Large intestine (tissue), 3 donors: ENCODE measurements at regions not wholly inside any gene's neighbourhood (a gene's known extent, or its start where the extent isn't known, plus 50 kb on each side); places are given as distances from the start of the nearest gene placed in this dataset.

ENCODE experiments used
- DNase-seq, 2 donors: peaks; one replicate each; pipeline versions ENCODE4 v3.0.0 to v3.0.0-alpha.2; 2013
- H3K27ac ChIP-seq: one replicate; pipeline ENCODE4 v1.5.1; 2013; ENCODE audit warnings: low read length
- H3K27me3 ChIP-seq: 2 replicates; pipeline ENCODE4 v1.6.1; 2013; ENCODE audit warnings: low read length; ENCODE audit not compliant: control insufficient read depth, insufficient read depth
- H3K36me3 ChIP-seq: 2 replicates; pipeline ENCODE4 v1.6.1; 2013; ENCODE audit warnings: low read length; ENCODE audit not compliant: control insufficient read depth, insufficient read depth
- H3K4me1 ChIP-seq: one replicate; pipeline ENCODE4 v1.6.1; 2013; ENCODE audit warnings: low read length; ENCODE audit not compliant: control insufficient read depth, insufficient read depth
- H3K4me3 ChIP-seq: one replicate; pipeline ENCODE4 v1.5.1; 2013; ENCODE audit warnings: low read length
- H3K9me3 ChIP-seq: one replicate; pipeline ENCODE4 v1.6.1; 2013; ENCODE audit warnings: mild to moderate bottlenecking, low read depth, low read length, moderate library complexity; ENCODE audit not compliant: control insufficient read depth
- WGBS: methylation state at CpG from one replicate; pipeline ENCODE4 v1.1.5; 2013; ENCODE audit warnings: low lambda C conversion rate; ENCODE audit not compliant: insufficient coverage; 5-methylcytosine and 5-hydroxymethylcytosine counted together

DNA sequence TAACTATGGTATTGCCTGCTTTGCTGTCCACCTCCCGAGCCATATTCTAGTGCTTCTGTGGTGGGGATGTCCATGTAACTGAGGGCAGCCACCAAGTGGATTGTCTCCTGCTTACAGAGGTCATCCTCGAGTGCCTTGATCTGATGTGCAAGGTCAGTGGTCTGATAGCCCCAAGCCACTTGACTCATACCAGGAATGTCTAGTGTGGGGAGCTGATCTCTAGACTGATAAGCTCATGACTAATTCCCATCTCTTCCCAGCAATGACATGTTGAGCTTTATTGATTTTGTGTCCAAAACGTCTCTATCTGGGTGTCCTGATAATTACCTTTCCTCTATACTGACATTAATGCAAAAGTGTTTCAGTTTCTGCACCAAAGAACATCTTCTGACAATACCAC, 168.4 kb upstream of the WDR1 start:
- no peaks in the 10 kb centered on the region for H3K9me3 ChIP-seq
- no CpG with 5 or more reads among the region's 3 CpGs for WGBS
- no peaks in the 10 kb centered on the region for H3K4me1 ChIP-seq
- no peaks in the 10 kb centered on the region for H3K36me3 ChIP-seq
- H3K27me3 ChIP-seq: no peaks in the 10 kb centered on the region
- DNase-seq: no peak
- no peak overlapping the region for H3K27ac ChIP-seq
- H3K4me3 ChIP-seq: no peak overlapping the region

DNA sequence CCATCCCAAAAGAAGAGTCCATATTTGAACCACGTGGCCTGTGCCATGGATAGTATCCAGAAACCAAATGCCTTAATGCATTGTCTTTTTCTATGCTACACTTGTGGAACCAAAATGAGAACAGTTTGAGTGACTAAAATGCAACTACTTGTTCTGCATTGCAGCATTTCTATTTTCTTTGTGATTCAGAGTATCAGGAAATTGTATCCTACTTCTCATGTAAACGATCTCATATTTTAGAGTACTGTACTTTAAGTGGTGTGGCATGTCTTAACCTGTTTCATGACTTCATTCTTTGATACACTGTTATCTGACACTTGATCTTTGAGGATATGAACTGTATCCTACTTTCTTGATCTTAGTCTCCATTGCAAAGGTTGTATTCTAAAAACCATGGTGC, 167.2 kb upstream of the WDR1 start:
- H3K9me3 ChIP-seq: no peaks in the 10 kb centered on the region
- H3K27me3 ChIP-seq: no peaks in the 10 kb centered on the region
- H3K4me1 ChIP-seq: no peaks in the 10 kb centered on the region
- WGBS: 83% methylated on average over 1 of the region's 2 CpGs
- DNase-seq: no peak
- H3K4me3 ChIP-seq: no peak overlapping the region
- no peak overlapping the region for H3K27ac ChIP-seq
- H3K36me3 ChIP-seq: no peaks in the 10 kb centered on the region

DNA sequence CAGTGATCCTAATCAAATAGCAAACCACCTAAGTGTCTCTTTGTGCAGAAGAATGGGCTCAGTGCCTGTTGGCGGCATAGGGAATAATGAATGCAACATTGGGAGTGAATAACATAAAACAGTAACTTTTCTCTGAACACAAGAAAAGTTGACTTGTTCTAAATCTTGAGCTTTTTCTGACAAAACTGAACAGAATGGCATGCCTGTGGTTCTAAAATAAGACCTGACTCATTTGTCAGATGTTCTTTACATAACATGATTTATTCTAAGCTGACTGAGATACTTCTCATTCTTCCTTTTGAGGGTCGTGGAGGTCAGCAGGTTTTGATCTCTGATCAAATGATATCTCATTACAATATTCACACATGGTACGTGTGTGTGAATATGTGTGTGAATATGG, 165.4 kb upstream of the WDR1 start:
- Histone ChIP-seq H3K4me1 (no peaks in the 10 kb centered on the region), H3K4me3 (no peak overlapping the region), H3K27me3 (no peaks in the 10 kb centered on the region), H3K27ac (no peak overlapping the region), H3K9me3 (no peaks in the 10 kb centered on the region), H3K36me3 (no peaks in the 10 kb centered on the region)
- no peak for DNase-seq
- WGBS: no CpG with 5 or more reads among the region's 3 CpGs

DNA sequence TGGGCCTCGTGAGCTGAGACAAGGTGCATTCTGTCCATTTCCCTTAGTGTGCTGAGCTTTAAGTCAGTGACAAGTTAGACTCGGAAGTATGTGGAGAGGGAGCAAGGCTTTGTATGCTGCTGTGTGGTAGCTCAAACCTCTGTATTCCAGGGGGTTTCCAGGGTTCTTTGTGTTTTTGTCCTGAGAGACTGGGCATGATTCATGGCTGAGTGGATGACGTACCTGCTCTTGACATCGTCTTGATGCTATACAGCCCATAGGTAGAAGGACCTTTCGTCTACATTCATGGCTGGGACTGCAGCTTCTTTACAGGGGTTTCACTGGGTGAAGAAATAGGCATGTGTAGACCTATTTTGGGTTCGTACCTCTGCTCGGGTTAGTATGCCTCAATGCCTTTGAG, 162.7 kb upstream of the WDR1 start:
- H3K27me3 ChIP-seq: no peaks in the 10 kb centered on the region
- no CpG with 5 or more reads among the region's 7 CpGs for WGBS
- H3K9me3 ChIP-seq: no peaks in the 10 kb centered on the region
- H3K27ac ChIP-seq: no peak overlapping the region
- no peak for DNase-seq
- H3K4me3 ChIP-seq: no peak overlapping the region
- H3K4me1 ChIP-seq: no peaks in the 10 kb centered on the region
- no peaks in the 10 kb centered on the region for H3K36me3 ChIP-seq

DNA sequence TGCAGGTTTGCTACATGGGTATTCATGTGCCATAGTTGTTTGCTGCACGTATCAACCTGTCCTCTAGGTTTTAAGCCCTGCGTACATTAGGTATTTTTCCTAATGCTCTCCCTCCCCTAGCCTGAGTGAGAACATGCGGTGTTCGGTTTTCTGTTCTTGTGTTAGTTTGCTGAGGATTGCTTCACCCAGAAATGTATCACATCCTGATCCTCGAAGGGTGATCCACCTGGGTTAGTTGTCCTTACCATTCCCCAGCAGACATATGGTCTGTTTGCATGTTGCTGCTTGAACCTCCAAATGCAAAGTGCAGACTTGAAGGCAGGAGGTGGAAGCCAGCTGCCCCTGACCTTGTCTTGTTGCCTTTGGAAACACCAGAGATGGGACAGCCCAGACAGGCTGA, 161.5 kb upstream of the WDR1 start:
- Histone ChIP-seq H3K4me3 (no peak overlapping the region), H3K4me1 (no peaks in the 10 kb centered on the region), H3K36me3 (no peaks in the 10 kb centered on the region), H3K27me3 (no peaks in the 10 kb centered on the region), H3K9me3 (no peaks in the 10 kb centered on the region), H3K27ac (no peak overlapping the region)
- WGBS: no CpG with 5 or more reads among the region's 5 CpGs
- no peak for DNase-seq

DNA sequence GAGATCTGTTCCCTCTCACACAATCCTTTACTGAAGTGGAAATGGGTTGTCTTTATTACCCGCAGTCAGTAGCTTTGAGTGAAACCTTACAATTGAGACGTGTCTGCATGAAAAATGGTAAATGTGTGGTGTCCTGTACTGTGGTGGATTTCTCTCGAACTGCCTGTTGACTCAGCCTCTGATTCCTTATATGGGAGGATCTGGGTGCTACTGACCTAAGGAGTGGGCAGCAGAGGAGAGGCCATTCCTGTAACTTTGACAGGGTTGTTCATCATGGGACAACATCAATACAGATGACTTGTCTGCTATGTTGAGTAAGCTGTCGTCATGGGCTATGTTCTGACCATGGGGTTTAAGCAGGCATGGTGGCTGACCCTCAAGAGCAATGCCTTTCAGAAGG, 159.6 kb upstream of the WDR1 start:
- Histone ChIP-seq H3K27ac (no peak overlapping the region), H3K4me1 (no peaks in the 10 kb centered on the region), H3K36me3 (no peaks in the 10 kb centered on the region), H3K27me3 (no peaks in the 10 kb centered on the region), H3K4me3 (no peak overlapping the region), H3K9me3 (no peaks in the 10 kb centered on the region)
- no peak for DNase-seq
- no CpG with 5 or more reads among the region's 4 CpGs for WGBS

DNA sequence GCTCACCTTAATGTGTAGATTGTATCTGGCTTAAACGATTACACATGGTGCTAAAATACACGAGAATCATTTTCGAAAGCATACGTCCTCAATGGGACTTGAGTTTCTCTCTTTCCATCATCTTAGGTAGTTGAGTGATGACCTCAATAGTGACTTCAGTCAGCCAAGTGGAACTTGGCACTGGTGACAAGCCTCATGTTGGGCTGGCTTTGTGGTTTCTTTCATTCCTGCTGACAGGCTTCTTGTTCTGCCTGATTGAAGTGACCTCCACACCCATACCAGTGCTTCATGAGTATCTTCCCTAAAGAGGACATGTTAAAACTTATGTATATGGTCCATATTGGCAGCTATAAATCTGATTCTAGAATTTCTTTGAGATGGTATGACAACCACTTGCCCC, 159.1 kb upstream of the WDR1 start:
- no peak overlapping the region for H3K27ac ChIP-seq
- WGBS: 100% methylated on average over 3 of the region's 4 CpGs
- H3K27me3 ChIP-seq: no peaks in the 10 kb centered on the region
- H3K4me3 ChIP-seq: no peak overlapping the region
- H3K4me1 ChIP-seq: no peaks in the 10 kb centered on the region
- no peak for DNase-seq
- H3K36me3 ChIP-seq: no peaks in the 10 kb centered on the region
- no peaks in the 10 kb centered on the region for H3K9me3 ChIP-seq

DNA sequence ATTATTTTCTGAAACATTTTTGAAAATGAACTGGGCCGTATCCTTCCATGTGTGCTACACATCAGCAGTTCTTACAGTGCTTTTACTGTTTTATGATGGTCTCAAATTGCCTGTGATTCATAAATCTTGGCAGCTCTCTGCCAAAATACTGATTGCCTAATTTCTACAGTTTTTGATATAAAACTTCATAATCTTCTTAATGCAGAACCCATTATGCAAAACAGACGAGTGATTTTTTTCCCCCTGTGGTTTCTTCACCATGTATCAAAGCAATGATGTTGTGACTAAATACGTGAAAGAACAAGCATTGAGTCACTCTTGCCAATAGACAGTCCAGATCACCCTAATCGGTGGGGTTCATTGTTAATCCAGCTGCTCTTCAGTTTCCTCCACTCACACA, 156.4 kb upstream of the WDR1 start:
- no peaks in the 10 kb centered on the region for H3K4me1 ChIP-seq
- no peaks in the 10 kb centered on the region for H3K36me3 ChIP-seq
- H3K27me3 ChIP-seq: no peaks in the 10 kb centered on the region
- H3K27ac ChIP-seq: no peak overlapping the region
- WGBS: 100% methylated on average over 1 of the region's 4 CpGs
- no peak overlapping the region for H3K4me3 ChIP-seq
- no peak for DNase-seq
- no peaks in the 10 kb centered on the region for H3K9me3 ChIP-seq

DNA sequence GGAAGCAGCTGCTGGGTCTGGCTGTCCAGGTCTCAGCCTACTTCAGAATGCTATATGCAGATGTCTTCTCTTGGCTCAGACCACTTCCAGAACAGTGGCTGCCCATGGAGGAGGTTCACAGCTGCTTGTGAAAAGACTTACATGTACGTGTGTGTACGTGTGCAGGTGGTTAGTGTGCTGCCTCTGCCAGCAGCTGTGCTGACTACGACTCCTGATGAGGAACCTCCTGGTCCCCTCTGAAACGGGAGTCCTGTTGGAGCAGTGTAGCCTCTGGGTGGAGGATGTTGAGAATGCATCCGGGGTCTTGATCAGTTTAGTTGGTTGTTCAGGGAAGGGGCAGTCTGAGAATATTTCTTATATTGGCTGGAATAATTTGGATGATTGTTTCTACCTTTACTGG, 155.9 kb upstream of the WDR1 start:
- H3K27ac ChIP-seq: no peak overlapping the region
- no peaks in the 10 kb centered on the region for H3K4me1 ChIP-seq
- H3K27me3 ChIP-seq: no peaks in the 10 kb centered on the region
- DNase-seq: no peak
- no CpG with 5 or more reads among the region's 5 CpGs for WGBS
- H3K36me3 ChIP-seq: no peaks in the 10 kb centered on the region
- no peaks in the 10 kb centered on the region for H3K9me3 ChIP-seq
- H3K4me3 ChIP-seq: no peak overlapping the region

DNA sequence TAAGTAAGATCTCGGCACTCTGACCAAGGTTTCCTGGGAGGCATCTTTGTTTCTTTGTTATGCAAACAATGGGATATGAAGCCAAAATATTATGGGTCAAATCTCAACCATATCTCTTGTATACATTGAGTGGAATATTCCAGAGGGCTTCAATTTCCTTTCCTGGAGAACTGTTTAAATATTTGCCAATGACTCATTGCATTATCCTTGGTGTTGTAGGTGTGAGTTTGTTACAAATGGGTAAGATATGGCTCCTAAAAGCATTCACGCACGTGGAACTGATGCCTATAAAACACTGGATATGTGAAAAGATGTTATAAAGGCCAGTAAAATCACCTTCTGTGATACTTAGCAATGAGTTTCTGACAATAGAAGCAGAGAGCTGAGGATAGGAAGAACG, 150.5 kb upstream of the WDR1 start:
- H3K4me3 ChIP-seq: no peak overlapping the region
- H3K27me3 ChIP-seq: no peaks in the 10 kb centered on the region
- H3K9me3 ChIP-seq: no peaks in the 10 kb centered on the region
- no peaks in the 10 kb centered on the region for H3K36me3 ChIP-seq
- WGBS: no CpG with 5 or more reads among the region's 4 CpGs
- no peaks in the 10 kb centered on the region for H3K4me1 ChIP-seq
- no peak overlapping the region for H3K27ac ChIP-seq
- DNase-seq: no peak

DNA sequence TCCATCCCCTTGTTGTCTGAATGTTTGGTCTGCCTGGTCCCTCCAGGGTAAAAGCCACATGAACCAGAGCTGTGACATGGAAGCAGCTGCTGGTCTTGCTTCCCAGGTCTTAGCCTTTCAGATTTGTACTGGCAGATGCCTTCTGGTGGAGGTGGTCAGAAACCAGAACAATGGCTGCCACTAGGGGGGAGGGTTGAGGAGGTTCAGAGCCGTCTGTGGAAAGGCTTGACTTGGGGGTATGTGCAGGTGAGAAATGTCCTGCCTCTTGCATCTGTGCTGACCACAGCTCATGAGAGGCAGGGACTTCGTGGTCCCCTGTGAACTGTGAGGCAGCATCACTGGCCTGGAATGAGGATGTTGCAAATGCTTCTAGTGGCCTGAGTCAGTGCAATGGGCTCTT, 144.2 kb upstream of the WDR1 start:
- Histone ChIP-seq H3K27me3 (peaks cover 4% of the 10 kb centered on the region), H3K27ac (no peak overlapping the region), H3K4me1 (no peaks in the 10 kb centered on the region), H3K36me3 (no peaks in the 10 kb centered on the region), H3K4me3 (no peak overlapping the region), H3K9me3 (no peaks in the 10 kb centered on the region)
- WGBS: no CpG with 5 or more reads among the region's 2 CpGs
- no peak for DNase-seq
